Right atrium auricular region (tissue), 2 donors: ENCODE measurements at regions not wholly inside any gene's neighbourhood (a gene's known extent, or its start where the extent isn't known, plus 50 kb on each side); places are given as distances from the start of the nearest gene placed in this dataset.

ENCODE experiments used
- DNase-seq: peaks from one replicate; pipeline ENCODE4 v3.0.0-alpha.2; 2019; ENCODE audit warnings: low spot score
- H3K27ac ChIP-seq, 2 donors: fragments of 200-600 bp; sonication (generic); 1 replicate in 1 of 2; 2 replicates in 1 of 2; pipeline ENCODE4 v1.5.1; 2016 to 2019
- H3K27me3 ChIP-seq, 2 donors: fragments of 200-600 bp; sonication (generic); one replicate each; pipeline versions ENCODE4 v1.5.1 to v1.6.0; 2017 to 2019
- H3K36me3 ChIP-seq: fragments of 200-600 bp; sonication (generic); one replicate; pipeline ENCODE4 v1.5.1; 2016
- H3K4me1 ChIP-seq, 2 donors: fragments of 200-600 bp; sonication (generic); one replicate each; pipeline versions ENCODE4 v1.5.1 to v1.6.0; 2017 to 2019
- H3K4me3 ChIP-seq, 2 donors: fragments of 200-600 bp; sonication (generic); 1 replicate in 1 of 2; 2 replicates in 1 of 2; pipeline ENCODE4 v1.5.1; 2017 to 2019; ENCODE audit warnings: mild to moderate bottlenecking in 1 of 2, moderate library complexity in 1 of 2
- H3K9me3 ChIP-seq, 2 donors: fragments of 200-600 bp; sonication (generic); one replicate each; pipeline ENCODE4 v1.5.1; 2019
- TF ChIP-seq, protein P1 (sequence below), 2 donors: fragments of 200-600 bp; sonication (generic); IDR thresholded peaks; one replicate each; pipeline ENCODE4 v1.5.1; 2019; ENCODE audit warnings: antibody characterized with exemption in 2 of 2

DNA sequence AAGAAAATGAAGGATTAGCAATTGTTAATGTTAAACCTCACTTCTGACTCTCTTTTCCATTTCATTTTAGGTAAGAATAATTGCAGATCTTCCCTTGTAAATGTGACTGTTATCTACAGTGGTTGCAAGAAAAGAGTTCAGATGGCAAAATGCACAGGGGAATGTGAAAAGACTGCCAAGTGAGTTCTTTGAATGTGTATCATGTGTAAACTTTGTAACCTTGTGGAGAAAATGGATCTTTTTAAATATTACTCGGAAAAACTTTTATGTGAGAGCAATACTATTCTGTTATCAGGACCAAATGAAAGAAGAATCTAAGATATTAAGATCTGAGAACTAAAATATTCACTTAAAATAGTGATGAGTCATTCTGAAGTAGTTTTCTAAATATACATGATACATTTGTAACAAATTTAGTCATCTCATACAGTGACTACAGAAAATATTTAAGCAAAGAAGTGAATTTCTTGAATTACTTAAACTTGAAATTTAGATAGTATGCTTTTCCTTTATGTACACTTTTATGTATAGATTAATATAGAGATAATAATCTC is 122.5 kb upstream of the CNTN1 start:
- TF ChIP-seq, protein P1, sequence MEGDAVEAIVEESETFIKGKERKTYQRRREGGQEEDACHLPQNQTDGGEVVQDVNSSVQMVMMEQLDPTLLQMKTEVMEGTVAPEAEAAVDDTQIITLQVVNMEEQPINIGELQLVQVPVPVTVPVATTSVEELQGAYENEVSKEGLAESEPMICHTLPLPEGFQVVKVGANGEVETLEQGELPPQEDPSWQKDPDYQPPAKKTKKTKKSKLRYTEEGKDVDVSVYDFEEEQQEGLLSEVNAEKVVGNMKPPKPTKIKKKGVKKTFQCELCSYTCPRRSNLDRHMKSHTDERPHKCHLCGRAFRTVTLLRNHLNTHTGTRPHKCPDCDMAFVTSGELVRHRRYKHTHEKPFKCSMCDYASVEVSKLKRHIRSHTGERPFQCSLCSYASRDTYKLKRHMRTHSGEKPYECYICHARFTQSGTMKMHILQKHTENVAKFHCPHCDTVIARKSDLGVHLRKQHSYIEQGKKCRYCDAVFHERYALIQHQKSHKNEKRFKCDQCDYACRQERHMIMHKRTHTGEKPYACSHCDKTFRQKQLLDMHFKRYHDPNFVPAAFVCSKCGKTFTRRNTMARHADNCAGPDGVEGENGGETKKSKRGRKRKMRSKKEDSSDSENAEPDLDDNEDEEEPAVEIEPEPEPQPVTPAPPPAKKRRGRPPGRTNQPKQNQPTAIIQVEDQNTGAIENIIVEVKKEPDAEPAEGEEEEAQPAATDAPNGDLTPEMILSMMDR (IDR thresholded peaks at IDR 0.05), result no peak
- Histone ChIP-seq H3K9me3 (no peaks in the 10 kb centered on the region), H3K36me3 (no peaks in the 10 kb centered on the region), H3K27me3 (peaks cover 0 to 3% of the 10 kb centered on the region in 2 donors), H3K27ac (no peak overlapping the region), H3K4me3 (no peak overlapping the region), H3K4me1 (no peaks in the 10 kb centered on the region)
- DNase-seq, result no peak

DNA sequence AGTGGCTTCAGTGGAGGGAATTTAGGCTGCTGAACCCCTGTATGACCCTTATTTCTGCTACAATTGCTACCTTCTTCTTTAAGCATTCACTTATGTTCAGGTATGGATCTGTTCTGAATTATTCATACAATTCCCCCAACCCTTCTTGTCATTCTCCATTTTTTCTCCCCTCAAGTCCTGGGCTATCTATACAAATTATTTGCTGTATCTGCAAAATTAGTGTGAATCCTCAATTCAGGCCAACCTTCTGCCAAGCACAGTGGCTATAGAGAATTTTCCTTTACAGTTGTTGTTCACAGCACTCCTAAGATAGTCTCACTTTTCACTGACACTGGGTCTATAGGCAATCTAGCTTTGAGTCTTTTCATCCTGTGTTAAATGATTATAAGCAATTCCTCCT is 119.2 kb upstream of the CNTN1 start:
- no peaks in the 10 kb centered on the region for H3K27me3 ChIP-seq
- H3K36me3 ChIP-seq, result no peaks in the 10 kb centered on the region
- H3K9me3 ChIP-seq, result no peaks in the 10 kb centered on the region
- no peak overlapping the region for H3K27ac ChIP-seq
- no peaks in the 10 kb centered on the region for H3K4me1 ChIP-seq
- TF ChIP-seq, protein P1 (IDR thresholded peaks at IDR 0.05), result no peak
- DNase-seq, result no peak
- H3K4me3 ChIP-seq, result no peak overlapping the region

DNA sequence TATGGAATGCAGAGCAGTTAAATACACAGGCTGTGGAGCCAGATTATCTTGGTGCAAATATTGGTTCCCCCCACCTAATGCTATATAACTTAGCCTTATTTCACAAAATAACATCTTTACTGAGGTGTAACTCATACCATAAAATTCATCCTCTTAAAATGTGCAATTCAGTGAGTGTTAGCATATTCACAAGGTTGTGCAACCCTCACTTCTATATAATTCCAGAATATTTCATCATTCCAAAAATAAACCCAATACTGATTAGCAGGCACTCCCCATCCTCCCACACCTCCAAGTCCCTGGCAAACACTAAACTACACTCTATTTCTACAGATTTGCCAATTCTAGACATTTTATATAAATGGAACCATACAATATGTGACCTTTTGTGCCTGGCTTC is 116.3 kb upstream of the CNTN1 start:
- Histone ChIP-seq H3K36me3 (no peaks in the 10 kb centered on the region), H3K27ac (no peak overlapping the region), H3K4me1 (no peaks in the 10 kb centered on the region), H3K27me3 (no peaks in the 10 kb centered on the region), H3K4me3 (no peak overlapping the region), H3K9me3 (no peaks in the 10 kb centered on the region)
- no peak for DNase-seq
- TF ChIP-seq, protein P1 (IDR thresholded peaks at IDR 0.05), result no peak

DNA sequence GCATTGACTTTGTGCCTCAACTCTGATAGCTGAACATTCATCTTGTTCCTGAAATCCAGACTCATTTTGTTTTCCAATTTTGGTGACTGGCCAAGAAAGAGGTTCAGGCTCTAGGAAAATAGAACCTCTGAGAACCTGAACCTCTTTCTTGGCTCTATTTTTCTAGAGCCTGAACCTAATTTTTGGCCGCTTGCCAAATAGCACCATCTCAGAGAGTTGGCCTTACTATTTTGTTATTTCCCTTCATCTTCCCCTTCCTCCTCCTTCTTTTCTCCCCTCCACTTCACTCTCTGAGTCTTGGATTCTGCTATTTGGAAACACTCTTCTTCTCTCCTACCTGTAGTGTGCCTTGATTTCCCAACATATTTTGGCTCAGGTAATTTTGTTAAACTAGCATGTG is 114.4 kb upstream of the CNTN1 start:
- TF ChIP-seq, protein P1 (IDR thresholded peaks at IDR 0.05), result no peak
- H3K27ac ChIP-seq, result no peak overlapping the region
- no peaks in the 10 kb centered on the region for H3K4me1 ChIP-seq
- no peak overlapping the region for H3K4me3 ChIP-seq
- no peaks in the 10 kb centered on the region for H3K9me3 ChIP-seq
- H3K27me3 ChIP-seq, result no peaks in the 10 kb centered on the region
- no peak for DNase-seq
- no peaks in the 10 kb centered on the region for H3K36me3 ChIP-seq

DNA sequence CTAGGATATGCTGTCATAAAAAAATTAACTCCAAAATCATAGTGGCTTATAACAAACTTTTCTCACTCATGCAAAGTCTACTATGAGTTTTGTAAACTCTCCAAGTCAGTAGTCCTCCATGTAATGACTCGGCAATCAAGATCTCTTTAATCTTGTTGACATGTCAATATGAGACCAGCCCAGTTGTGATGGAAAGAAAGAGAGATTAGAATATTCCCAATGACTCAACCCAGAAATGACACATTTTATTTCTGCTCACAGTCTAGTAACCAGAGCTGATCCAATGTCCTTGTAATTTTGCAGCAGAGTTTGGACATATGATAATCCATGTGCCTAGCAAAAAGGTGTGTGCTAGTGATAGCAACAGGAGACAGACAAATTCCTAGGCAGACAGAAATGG is 112.6 kb upstream of the CNTN1 start:
- Histone ChIP-seq H3K27ac (no peak overlapping the region), H3K4me3 (no peak overlapping the region), H3K4me1 (no peaks in the 10 kb centered on the region), H3K27me3 (no peaks in the 10 kb centered on the region), H3K36me3 (no peaks in the 10 kb centered on the region), H3K9me3 (no peaks in the 10 kb centered on the region)
- TF ChIP-seq, protein P1 (IDR thresholded peaks at IDR 0.05), result no peak
- DNase-seq, result no peak

DNA sequence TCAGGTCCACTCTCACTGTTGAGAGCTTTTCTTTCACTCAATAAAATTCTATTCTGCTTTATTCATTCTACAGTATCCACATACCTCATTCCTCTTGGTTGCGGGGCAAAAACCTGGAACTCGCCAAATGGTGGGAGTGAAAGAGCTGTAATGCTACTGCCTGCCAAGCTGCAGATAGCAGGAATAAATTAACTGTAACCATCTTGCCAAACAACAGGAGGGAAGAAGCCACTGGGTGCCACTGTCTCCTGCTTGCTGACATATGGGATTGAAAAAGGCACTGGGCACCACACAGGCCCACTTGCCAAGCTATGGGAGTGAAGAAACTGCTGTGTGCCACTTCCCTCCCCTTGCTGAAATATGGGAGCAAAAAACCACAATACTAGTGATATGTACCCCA is 111.9 kb upstream of the CNTN1 start:
- H3K9me3 ChIP-seq, result no peaks in the 10 kb centered on the region
- DNase-seq, result no peak
- no peaks in the 10 kb centered on the region for H3K27me3 ChIP-seq
- no peaks in the 10 kb centered on the region for H3K36me3 ChIP-seq
- TF ChIP-seq, protein P1 (IDR thresholded peaks at IDR 0.05), result no peak
- H3K4me3 ChIP-seq, result no peak overlapping the region
- no peak overlapping the region for H3K27ac ChIP-seq
- H3K4me1 ChIP-seq, result no peaks in the 10 kb centered on the region
